ENCODE measurements at regions not wholly inside any gene's neighbourhood (a gene's known extent, or its start where the extent isn't known, plus 50 kb on each side); places are given as distances from the start of the nearest gene placed in this dataset.

DNA sequence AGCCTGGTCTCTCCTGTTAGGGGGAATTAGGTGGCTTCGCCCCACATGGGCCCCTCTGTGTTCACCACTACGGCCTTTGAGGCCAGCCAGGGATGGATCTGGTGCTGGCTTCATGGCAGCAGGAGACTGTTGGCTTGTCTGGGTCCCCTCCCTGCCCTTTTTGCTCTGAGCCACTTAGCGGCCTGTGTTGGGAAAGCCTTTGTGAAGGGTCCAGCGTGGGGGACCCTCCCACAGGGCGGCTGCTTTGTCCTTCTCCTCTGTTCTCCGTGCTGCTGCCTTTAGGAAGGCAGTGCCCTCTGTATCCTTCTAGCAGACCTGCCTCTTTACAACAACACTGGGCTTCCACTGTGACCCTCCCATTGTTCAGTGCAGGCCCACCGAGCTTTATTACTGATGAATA, 118.4 kb downstream of the TSN start:
- H3K9me3 ChIP-seq, result no peaks in the 10 kb centered on the region
- no peak for ATAC-seq
- intact Hi-C loops (cut with DNase I), result no loop called here
- no peaks in the 10 kb centered on the region for H3K4me1 ChIP-seq
- H3K36me3 ChIP-seq, result no peaks in the 10 kb centered on the region
- FAIRE-seq, result no peak
- H3K27me3 ChIP-seq, result no peaks in the 10 kb centered on the region
- H3K27ac ChIP-seq, result no peak overlapping the region
- no peak for DNase-seq
- no peak overlapping the region for H3K4me3 ChIP-seq
- TF ChIP-seq, protein P1, sequence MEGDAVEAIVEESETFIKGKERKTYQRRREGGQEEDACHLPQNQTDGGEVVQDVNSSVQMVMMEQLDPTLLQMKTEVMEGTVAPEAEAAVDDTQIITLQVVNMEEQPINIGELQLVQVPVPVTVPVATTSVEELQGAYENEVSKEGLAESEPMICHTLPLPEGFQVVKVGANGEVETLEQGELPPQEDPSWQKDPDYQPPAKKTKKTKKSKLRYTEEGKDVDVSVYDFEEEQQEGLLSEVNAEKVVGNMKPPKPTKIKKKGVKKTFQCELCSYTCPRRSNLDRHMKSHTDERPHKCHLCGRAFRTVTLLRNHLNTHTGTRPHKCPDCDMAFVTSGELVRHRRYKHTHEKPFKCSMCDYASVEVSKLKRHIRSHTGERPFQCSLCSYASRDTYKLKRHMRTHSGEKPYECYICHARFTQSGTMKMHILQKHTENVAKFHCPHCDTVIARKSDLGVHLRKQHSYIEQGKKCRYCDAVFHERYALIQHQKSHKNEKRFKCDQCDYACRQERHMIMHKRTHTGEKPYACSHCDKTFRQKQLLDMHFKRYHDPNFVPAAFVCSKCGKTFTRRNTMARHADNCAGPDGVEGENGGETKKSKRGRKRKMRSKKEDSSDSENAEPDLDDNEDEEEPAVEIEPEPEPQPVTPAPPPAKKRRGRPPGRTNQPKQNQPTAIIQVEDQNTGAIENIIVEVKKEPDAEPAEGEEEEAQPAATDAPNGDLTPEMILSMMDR (IDR thresholded peaks at IDR 0.05), result no peak
- 61 to 63% methylated on average over 7 of the region's 7 CpGs for WGBS, 2 donors

DNA sequence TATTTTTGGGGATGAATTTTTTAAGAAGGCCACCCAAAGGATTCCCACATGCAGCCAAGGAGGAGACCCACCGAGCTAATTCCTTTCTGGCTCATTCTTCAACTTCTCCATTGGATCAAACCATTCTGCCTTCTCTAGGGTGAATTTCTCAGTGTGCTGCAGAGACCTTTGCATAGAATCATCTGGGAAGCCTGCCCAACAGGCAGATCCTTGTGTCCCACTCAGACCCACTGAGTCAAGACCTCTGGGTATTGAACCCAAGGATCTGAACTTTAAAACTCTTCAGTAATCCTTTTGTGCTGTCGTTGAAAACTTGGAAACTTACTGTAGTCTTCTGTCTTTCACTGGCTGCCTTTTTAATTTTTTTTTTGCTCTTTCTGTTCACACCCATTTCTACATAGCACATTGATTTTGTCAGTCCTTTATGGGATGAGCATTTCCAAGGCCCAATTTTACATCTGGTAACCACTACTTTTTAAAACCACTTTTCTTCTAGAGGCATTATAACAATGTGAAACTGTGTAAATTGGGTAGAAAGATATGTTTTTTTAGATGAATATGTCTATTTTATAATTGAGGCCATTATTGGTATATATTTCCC, 120.2 kb downstream of the TSN start:
- ATAC-seq (no peak), DNase-seq (no peak), FAIRE-seq (no peak)
- WGBS, 2 donors, result 57 to 65% methylated on average over 2 of the region's 2 CpGs
- no peaks in the 10 kb centered on the region for H3K27me3 ChIP-seq
- TF ChIP-seq, protein P1 (IDR thresholded peaks at IDR 0.05), result no peak
- H3K27ac ChIP-seq, result no peak overlapping the region
- H3K9me3 ChIP-seq, result no peaks in the 10 kb centered on the region
- H3K36me3 ChIP-seq, result no peaks in the 10 kb centered on the region
- no peaks in the 10 kb centered on the region for H3K4me1 ChIP-seq
- intact Hi-C loops (cut with DNase I), result no loop called here
- no peak overlapping the region for H3K4me3 ChIP-seq

DNA sequence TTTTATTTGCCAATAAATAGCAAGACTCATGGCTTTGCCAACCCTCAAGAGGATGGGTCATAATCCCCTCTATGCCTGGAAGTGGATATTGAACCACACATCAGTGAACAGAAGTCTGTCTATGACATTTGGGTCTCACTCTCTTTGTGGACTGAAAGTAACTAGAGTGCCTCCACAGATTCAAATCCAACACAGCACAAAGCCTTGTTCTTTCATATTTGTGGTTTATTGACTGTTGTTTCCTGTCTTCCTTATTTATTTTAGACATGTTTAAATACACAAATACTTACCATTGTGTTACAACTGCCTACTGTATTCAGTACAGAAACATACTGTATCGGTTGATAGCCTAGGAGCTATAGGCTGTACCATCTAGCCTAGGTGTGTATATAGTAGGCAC, 121.9 kb downstream of the TSN start:
- ATAC-seq (no peak), DNase-seq (no peak), FAIRE-seq (no peak)
- no peaks in the 10 kb centered on the region for H3K4me1 ChIP-seq
- no peaks in the 10 kb centered on the region for H3K27me3 ChIP-seq
- intact Hi-C loops (cut with DNase I), result no loop called here
- H3K27ac ChIP-seq, result no peak overlapping the region
- H3K4me3 ChIP-seq, result no peak overlapping the region
- no peaks in the 10 kb centered on the region for H3K36me3 ChIP-seq
- TF ChIP-seq, protein P1 (IDR thresholded peaks at IDR 0.05), result no peak
- WGBS, 2 donors, result 83 to 89% methylated on average over 1 of the region's 1 CpG
- H3K9me3 ChIP-seq, result no peaks in the 10 kb centered on the region

DNA sequence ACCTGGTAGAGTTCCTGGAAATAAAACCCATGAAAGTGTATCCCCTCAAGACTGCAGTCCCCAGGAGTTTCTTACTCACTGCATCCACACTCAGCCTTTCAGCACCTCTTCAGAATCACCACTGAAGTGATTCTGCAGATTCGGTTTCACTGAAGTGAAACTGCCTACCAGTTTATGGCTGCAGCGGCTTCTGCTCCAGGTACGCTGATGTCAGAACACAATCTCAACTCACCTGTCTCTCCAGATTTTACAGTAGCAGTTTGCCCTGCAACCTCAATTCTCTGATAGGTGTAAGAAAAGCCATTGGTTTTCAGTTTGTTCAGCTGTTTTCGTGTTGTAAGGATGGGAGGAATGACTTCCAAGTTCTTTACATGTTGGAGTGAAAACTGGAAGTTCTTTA, 124.8 kb downstream of the TSN start:
- H3K27ac ChIP-seq, result no peak overlapping the region
- no peak overlapping the region for H3K4me3 ChIP-seq
- no peaks in the 10 kb centered on the region for H3K4me1 ChIP-seq
- DNase-seq, result no peak
- H3K27me3 ChIP-seq, result no peaks in the 10 kb centered on the region
- TF ChIP-seq, protein P1 (IDR thresholded peaks at IDR 0.05), result no peak
- ATAC-seq, result no peak
- no peaks in the 10 kb centered on the region for H3K9me3 ChIP-seq
- FAIRE-seq, result no peak
- 71 to 76% methylated on average over 4 of the region's 4 CpGs for WGBS, 2 donors
- no peaks in the 10 kb centered on the region for H3K36me3 ChIP-seq
- intact Hi-C loops (cut with DNase I), result no loop called here

DNA sequence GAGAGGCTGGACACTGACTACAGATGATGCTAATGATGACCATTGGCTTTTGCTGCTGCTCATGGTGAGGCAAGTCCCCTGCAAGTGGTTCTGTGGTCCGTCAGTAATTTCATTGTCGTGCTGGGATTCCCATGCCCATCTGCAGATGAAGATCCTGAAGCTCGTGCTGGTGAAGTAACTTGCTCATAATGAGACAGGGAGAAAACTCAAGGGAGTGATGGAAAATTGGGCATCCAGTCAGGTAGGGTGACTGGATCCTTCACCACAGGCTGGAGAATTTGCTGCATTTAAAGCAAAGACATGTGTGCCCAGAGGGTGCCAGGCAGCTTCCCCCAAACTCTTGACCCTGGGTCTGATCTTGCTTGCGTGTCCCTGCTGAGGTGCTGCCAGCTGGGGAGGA, 125.6 kb downstream of the TSN start:
- 73 to 85% methylated on average over 4 of the region's 4 CpGs for WGBS, 2 donors
- ATAC-seq (no peak), DNase-seq (no peak), FAIRE-seq (no peak)
- Histone ChIP-seq H3K4me1 (no peaks in the 10 kb centered on the region), H3K9me3 (no peaks in the 10 kb centered on the region), H3K27ac (no peak overlapping the region), H3K27me3 (no peaks in the 10 kb centered on the region), H3K4me3 (no peak overlapping the region), H3K36me3 (no peaks in the 10 kb centered on the region)
- intact Hi-C loops (cut with DNase I), result no loop called here
- TF ChIP-seq, protein P1 (IDR thresholded peaks at IDR 0.05), result no peak
